IMR-90 (cell line): ENCODE measurements at regions not wholly inside any gene's neighbourhood (a gene's known extent, or its start where the extent isn't known, plus 50 kb on each side); places are given as distances from the start of the nearest gene placed in this dataset.

Experiments used
- ATAC-seq: fragments of 200-7000 bp; cut with Tn5 transposase; 2 replicates; pipeline ENCODE4 v1.9.1; 2020; ENCODE audit warnings: low read depth, mild to moderate bottlenecking, moderate library complexity
- BruUV-seq: library from RNA; stranded (reverse); fragments of 400-500 nt; replicated peaks from 2 replicates; lab custom pipeline; 2021; lab: Mats Ljungman, UMichigan
- CTCF ChIA-PET: fragments of 300-600 bp; formaldehyde crosslinking; extraction: SDS; loops from one replicate; lab custom pipeline; 2021; ENCODE audit warnings: antibody characterized with exemption; lab: Yijun Ruan, JAX
- POLR2A ChIA-PET: fragments of 300-600 bp; sonication (Branson Sonifier 250); formaldehyde crosslinking; loops from one replicate; lab custom pipeline; 2022; ENCODE audit warnings: antibody characterized with exemption; ENCODE audit not compliant: unreplicated experiment; lab: Charles Lee
- DNase-seq: peaks from one replicate; pipeline ENCODE4 v3.0.0; 2013
- H2AFZ ChIP-seq: replicated peaks from 2 replicates; pipeline ENCODE3; 2013; ENCODE audit warnings: low read length, mild to moderate bottlenecking; ENCODE audit not compliant: poor library complexity
- H2AK5ac ChIP-seq: 2 replicates; pipeline ENCODE4 v1.6.1; 2013; ENCODE audit warnings: low read depth, low read length, inconsistent platforms
- H2AK9ac ChIP-seq: replicated peaks from 2 replicates; pipeline ENCODE3; 2013; ENCODE audit warnings: mild to moderate bottlenecking, low read depth, low read length, moderate library complexity; ENCODE audit not compliant: poor library complexity
- H2BK120ac ChIP-seq: 2 replicates; pipeline ENCODE4 v1.6.1; 2013; ENCODE audit warnings: low read depth, low read length, inconsistent platforms
- H2BK15ac ChIP-seq: 3 replicates; pipeline ENCODE4 v1.6.1; 2013; ENCODE audit warnings: low read depth, low read length, inconsistent platforms
- H2BK20ac ChIP-seq: 2 replicates; pipeline ENCODE4 v1.6.1; 2013; ENCODE audit warnings: low read depth, mild to moderate bottlenecking, inconsistent platforms, low read length, moderate library complexity
- H2BK5ac ChIP-seq: 2 replicates; pipeline ENCODE4 v1.6.1; 2013; ENCODE audit warnings: mild to moderate bottlenecking, low read depth, low read length, inconsistent platforms; ENCODE audit not compliant: poor library complexity, severe bottlenecking
- H3K14ac ChIP-seq: replicated peaks from 2 replicates; pipeline ENCODE4 v1.6.1; 2013; ENCODE audit warnings: low read depth, low read length, inconsistent platforms
- H3K18ac ChIP-seq: 2 replicates; pipeline ENCODE4 v1.6.1; 2013; ENCODE audit warnings: low read depth, low read length, control low read depth
- H3K23ac ChIP-seq: 2 replicates; pipeline ENCODE4 v1.6.1; 2013; ENCODE audit warnings: low read depth, low read length, inconsistent platforms
- H3K27ac ChIP-seq: 2 replicates; pipeline ENCODE4 v1.5.1; 2013; ENCODE audit warnings: mild to moderate bottlenecking, control low read depth, low read length; ENCODE audit not compliant: insufficient read depth
- H3K27me3 ChIP-seq: 2 replicates; pipeline ENCODE4 v1.6.1; 2013; ENCODE audit warnings: low read length; ENCODE audit not compliant: control insufficient read depth, insufficient read depth
- H3K36me3 ChIP-seq: 2 replicates; pipeline ENCODE4 v1.6.1; 2013; ENCODE audit warnings: low read length, mixed read lengths; ENCODE audit not compliant: control insufficient read depth, insufficient read depth
- H3K4ac ChIP-seq: 2 replicates; pipeline ENCODE4 v1.6.1; 2013; ENCODE audit warnings: low read depth, low read length, inconsistent platforms
- H3K4me1 ChIP-seq: 2 replicates; pipeline ENCODE4 v1.6.1; 2013; ENCODE audit warnings: low read length, mixed read lengths; ENCODE audit not compliant: control insufficient read depth, insufficient read depth
- H3K4me2 ChIP-seq: 2 replicates; pipeline ENCODE4 v1.6.1; 2013; ENCODE audit warnings: low read depth, mild to moderate bottlenecking, control low read depth, low read length, moderate library complexity
- H3K4me3 ChIP-seq: 2 replicates; pipeline ENCODE4 v1.5.1; 2013; ENCODE audit warnings: low read depth, mild to moderate bottlenecking, control low read depth, low read length, moderate library complexity; ENCODE audit not compliant: insufficient read depth
- H3K56ac ChIP-seq: 2 replicates; pipeline ENCODE4 v1.6.1; 2013; ENCODE audit warnings: low read length, inconsistent platforms; ENCODE audit not compliant: insufficient read depth; ENCODE audit errors: extremely low read depth
- H3K79me1 ChIP-seq, 2 experiments: 2 replicates each; pipeline ENCODE4 v1.6.1; 2013; ENCODE audit warnings: low read length in 2 of 2, inconsistent platforms in 1 of 2, low read depth in 1 of 2
- H3K9ac ChIP-seq: 2 replicates; pipeline ENCODE4 v1.6.1; 2013; ENCODE audit warnings: low read depth, low read length, control low read depth
- H3K9me1 ChIP-seq: 2 replicates; pipeline ENCODE4 v1.6.1; 2013; ENCODE audit warnings: low read length, inconsistent platforms; ENCODE audit not compliant: insufficient read depth
- H3K9me3 ChIP-seq: 2 replicates; pipeline ENCODE4 v1.6.1; 2013; ENCODE audit warnings: low read length; ENCODE audit not compliant: control insufficient read depth, insufficient read depth
- H4K20me1 ChIP-seq: 2 replicates; pipeline ENCODE4 v1.6.1; 2013; ENCODE audit warnings: low read length, inconsistent platforms; ENCODE audit not compliant: insufficient read depth
- H4K5ac ChIP-seq: 2 replicates; pipeline ENCODE4 v1.6.1; 2013; ENCODE audit warnings: mild to moderate bottlenecking, low read depth, low read length, control low read depth
- H4K8ac ChIP-seq, 2 experiments: 2 replicates each; pipeline ENCODE4 v1.6.1; 2013; ENCODE audit warnings: low read depth in 2 of 2, low read length in 2 of 2, control low read depth in 1 of 2, inconsistent platforms in 1 of 2
- H4K91ac ChIP-seq: 2 replicates; pipeline ENCODE4 v1.6.1; 2013; ENCODE audit warnings: low read depth, low read length, inconsistent platforms; ENCODE audit not compliant: insufficient read depth
- FOS ChIP-seq: fragments of 150-350 bp; IDR thresholded peaks from 2 replicates; pipeline ENCODE4 v1.6.1; 2016; ENCODE audit warnings: low read depth, low read length
- MAFK ChIP-seq: IDR thresholded peaks from 2 replicates; pipeline ENCODE4 v1.6.1; 2012; ENCODE audit warnings: low read depth, low read length, improper control_type of control experiment
- POLR2A ChIP-seq: IDR thresholded peaks from 2 replicates; pipeline ENCODE4 v1.6.1; 2012; ENCODE audit warnings: mild to moderate bottlenecking, low read depth, low read length
- RFX5 ChIP-seq: IDR thresholded peaks from 2 replicates; pipeline ENCODE4 v1.8.0; 2012; ENCODE audit warnings: low read depth, mild to moderate bottlenecking, low read length, moderate library complexity
- SMC3 ChIP-seq: fragments of 150-350 bp; IDR thresholded peaks from 2 replicates; pipeline ENCODE4 v1.6.1; 2016; ENCODE audit warnings: low read depth, mild to moderate bottlenecking, antibody characterized with exemption, low read length, moderate library complexity
- WGBS, 2 experiments: methylation state at CpG; one replicate each; pipeline versions ENCODE4 v1.1.5 to v1.1.7; 2013; ENCODE audit warnings: missing lambda C conversion rate in 2 of 2; ENCODE audit not compliant: insufficient read length in 1 of 2; ENCODE audit errors: extremely low coverage in 2 of 2; 5-methylcytosine and 5-hydroxymethylcytosine counted together
- dilution Hi-C: fragments of 300-500 bp; cut with HindIII; formaldehyde crosslinking; loops from one replicate; pipeline ENCODE4 v1.14.3; 2018; ENCODE audit warnings: low sequenced_read_pairs; ENCODE audit not compliant: unreplicated experiment
- in situ Hi-C: fragments of 300-500 bp; cut with MboI; formaldehyde crosslinking; loops from 3 replicates; pipeline ENCODE4 v1.14.3; 2019; ENCODE audit warnings: low sequenced_read_pairs, inconsistent platforms, mixed read lengths
- intact Hi-C: fragments of 100-400 bp; cut with micrococcal nuclease; formaldehyde crosslinking; loops from 2 replicates; pipeline ENCODE4 v1.10.0; 2022
- TF ChIP-seq, protein P1 (sequence below): fragments of 150-350 bp; IDR thresholded peaks from 2 replicates; pipeline ENCODE4 v1.6.1; 2017; ENCODE audit warnings: mild to moderate bottlenecking, antibody characterized with exemption, low read length, low read depth
- TF ChIP-seq, protein P2 (sequence below): fragments of 150-350 bp; IDR thresholded peaks from 2 replicates; pipeline ENCODE4 v1.6.1; 2016; ENCODE audit warnings: low read depth, mild to moderate bottlenecking, low read length, moderate library complexity, borderline replicate concordance

DNA sequence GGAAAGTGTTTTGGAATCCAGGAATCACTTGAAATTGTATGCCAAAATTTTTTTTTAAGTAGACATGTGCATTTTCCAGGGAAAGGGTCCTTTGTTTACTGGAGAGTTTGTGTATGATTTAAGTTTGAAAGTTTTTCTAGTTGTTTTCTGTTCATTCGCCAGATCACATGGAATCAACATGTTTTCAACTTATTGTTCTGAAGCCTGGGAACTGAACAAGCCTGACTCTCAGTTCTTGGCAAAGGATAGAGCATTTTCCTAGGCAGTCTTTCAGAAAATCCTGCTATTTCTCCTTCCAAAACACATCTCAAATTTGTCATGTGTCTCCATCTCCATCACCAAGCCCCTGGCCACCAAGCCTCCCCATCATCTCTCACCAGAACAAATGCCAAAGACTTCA, 374.8 kb downstream of the MAFB start:
- no peak overlapping the region for H3K9ac ChIP-seq
- H3K4me3 ChIP-seq: no peak overlapping the region
- no peak overlapping the region for H3K23ac ChIP-seq
- DNase-seq (no peak), ATAC-seq (no peak)
- H4K5ac ChIP-seq: no peak overlapping the region
- no peaks in the 10 kb centered on the region for H3K9me3 ChIP-seq
- no peak overlapping the region for H3K4ac ChIP-seq
- H2AK9ac ChIP-seq: no peak overlapping the region
- H4K8ac ChIP-seq: no peak overlapping the region
- H3K56ac ChIP-seq: no peak overlapping the region
- dilution Hi-C loops: no loop called here
- no CpG with 5 or more reads among the region's 1 CpG for WGBS, 2 experiments
- H3K14ac ChIP-seq: no peak overlapping the region
- no TSS peak for BruUV-seq
- no peak overlapping the region for H3K27ac ChIP-seq
- no peak overlapping the region for H2AFZ ChIP-seq
- no peak overlapping the region for H4K91ac ChIP-seq
- no peak overlapping the region for H2BK5ac ChIP-seq
- H3K9me1 ChIP-seq: no peaks in the 10 kb centered on the region
- in situ Hi-C loops: no loop called here
- no peaks in the 10 kb centered on the region for H3K27me3 ChIP-seq
- no peak overlapping the region for H2BK15ac ChIP-seq
- no peak overlapping the region for H3K4me2 ChIP-seq
- ChIA-PET CTCF (no interaction called here), POLR2A (no interaction called here)
- no peaks in the 10 kb centered on the region for H3K36me3 ChIP-seq
- H3K79me1 ChIP-seq: no peaks in the 10 kb centered on the region
- no peak overlapping the region for H3K18ac ChIP-seq
- no peak overlapping the region for H2BK120ac ChIP-seq
- H4K20me1 ChIP-seq: no peaks in the 10 kb centered on the region
- no peaks in the 10 kb centered on the region for H3K4me1 ChIP-seq
- intact Hi-C loops: no loop called here
- TF ChIP-seq RFX5: no peak
- no peak for TF ChIP-seq SMC3
- TF ChIP-seq POLR2A: no peak
- TF ChIP-seq, protein P1, sequence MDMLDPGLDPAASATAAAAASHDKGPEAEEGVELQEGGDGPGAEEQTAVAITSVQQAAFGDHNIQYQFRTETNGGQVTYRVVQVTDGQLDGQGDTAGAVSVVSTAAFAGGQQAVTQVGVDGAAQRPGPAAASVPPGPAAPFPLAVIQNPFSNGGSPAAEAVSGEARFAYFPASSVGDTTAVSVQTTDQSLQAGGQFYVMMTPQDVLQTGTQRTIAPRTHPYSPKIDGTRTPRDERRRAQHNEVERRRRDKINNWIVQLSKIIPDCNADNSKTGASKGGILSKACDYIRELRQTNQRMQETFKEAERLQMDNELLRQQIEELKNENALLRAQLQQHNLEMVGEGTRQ: no peak
- TF ChIP-seq, protein P2, sequence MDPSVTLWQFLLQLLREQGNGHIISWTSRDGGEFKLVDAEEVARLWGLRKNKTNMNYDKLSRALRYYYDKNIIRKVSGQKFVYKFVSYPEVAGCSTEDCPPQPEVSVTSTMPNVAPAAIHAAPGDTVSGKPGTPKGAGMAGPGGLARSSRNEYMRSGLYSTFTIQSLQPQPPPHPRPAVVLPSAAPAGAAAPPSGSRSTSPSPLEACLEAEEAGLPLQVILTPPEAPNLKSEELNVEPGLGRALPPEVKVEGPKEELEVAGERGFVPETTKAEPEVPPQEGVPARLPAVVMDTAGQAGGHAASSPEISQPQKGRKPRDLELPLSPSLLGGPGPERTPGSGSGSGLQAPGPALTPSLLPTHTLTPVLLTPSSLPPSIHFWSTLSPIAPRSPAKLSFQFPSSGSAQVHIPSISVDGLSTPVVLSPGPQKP: no peak
- TF ChIP-seq FOS: no peak
- no peak for TF ChIP-seq MAFK
- no peak overlapping the region for H2BK20ac ChIP-seq
- no peak overlapping the region for H2AK5ac ChIP-seq
